HG03558 (cell line): ENCODE measurements at regions not wholly inside any gene's neighbourhood (a gene's known extent, or its start where the extent isn't known, plus 50 kb on each side); places are given as distances from the start of the nearest gene placed in this dataset.

ENCODE experiments used
- ATAC-seq: cut with Tn5 transposase; IDR thresholded peaks from one replicate; pipeline ENCODE4 v1.9.1; 2021; ENCODE audit warnings: moderate number of reproducible peaks; ENCODE audit not compliant: unreplicated experiment; ENCODE audit errors: extremely low read depth

DNA sequence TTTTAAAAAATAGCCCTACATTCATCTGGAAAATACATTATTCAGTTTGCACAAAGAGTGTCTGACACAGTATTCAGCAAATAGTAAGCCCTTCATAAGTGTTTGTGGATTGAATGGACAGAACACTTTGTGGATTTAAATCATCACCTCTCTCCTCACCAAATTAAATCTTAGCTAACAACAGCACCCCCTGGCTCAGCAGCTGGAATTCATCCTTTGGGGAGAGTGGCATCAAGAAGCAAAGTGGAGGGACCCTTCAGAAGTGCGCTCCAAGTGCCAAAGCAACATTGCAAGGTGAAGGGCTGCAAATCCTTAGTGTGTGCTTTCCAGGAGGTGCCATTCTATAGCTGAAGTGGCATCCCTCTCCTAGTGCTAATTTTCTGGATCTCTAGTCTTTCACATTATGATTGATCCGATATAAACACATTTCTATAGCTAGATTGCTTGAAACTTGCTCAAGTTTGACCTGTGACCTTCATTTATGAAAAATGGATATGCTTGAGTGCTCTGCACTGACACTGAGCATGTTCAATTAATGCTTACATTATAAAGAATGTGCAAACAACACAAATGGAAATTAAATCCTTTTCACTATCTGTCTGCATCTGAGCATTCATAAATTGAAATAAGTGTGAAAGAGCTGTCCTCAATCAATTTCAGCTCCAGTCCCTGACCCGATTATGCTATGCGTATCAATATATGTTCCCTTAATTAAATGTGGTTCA is 891.7 kb downstream of the C6orf118 start:
- ATAC-seq, result no peak

GRCh38 chr6:164415832-164416563 is 893.4 kb downstream of the C6orf118 start:
- no peak for ATAC-seq

GRCh38 chr6:164414695-164415094 is 894.7 kb downstream of the C6orf118 start:
- no peak for ATAC-seq

DNA sequence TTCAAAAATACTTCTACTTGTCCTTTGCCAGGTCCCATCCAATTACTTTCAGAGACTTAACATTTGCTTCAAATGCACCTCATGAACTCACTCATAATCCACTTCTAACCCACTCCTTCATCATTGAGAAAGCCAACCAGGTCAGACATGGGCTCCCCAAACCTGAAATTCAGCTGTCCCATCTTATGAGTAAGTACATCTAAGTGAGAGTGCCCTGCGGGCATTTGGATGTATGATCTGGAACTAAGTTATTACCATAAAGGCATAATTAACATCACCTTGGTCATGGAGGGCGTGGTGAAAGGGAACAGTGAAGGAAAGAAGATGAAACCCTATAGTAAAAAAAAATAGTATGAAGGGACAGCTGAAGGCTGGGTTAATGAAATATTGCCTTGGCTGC is 896.8 kb downstream of the C6orf118 start:
- no peak for ATAC-seq

- ATAC-seq, result no peak
Measured at GRCh38 chr6:164410017-164410416, 899.4 kb downstream of the C6orf118 start.

DNA sequence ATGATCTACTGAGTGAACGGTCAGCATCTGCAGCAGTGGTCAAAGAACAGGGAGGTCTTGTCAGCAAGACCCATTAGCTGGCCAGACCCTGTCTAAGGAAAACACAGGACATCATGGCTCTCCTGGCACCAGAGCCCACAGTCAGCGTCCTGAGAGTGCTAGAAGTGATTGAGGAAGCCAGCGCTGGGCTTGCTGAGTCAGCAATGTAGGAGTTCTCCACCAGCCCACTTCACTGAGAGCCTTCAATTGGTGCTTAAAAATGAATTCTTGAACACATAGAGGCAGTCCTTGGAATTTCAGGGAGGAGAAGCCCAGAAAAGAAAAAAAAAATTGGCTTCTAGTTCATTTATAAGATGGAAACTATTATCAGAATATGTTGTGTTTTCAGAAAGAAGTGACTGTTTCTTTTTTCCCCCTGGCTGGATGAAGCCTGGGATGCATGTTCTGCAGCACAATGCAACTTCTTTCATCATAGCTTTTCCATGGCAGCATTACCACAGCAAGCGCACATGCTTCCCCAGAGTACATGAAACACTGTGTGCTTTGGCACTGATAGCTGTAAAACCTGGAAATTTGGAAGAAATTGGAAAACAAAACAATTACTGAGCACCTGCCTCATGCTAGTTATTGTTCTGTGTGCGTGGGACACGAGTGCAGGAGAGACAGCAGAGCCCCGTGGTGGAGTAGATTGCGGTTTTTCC is 899.9 kb downstream of the C6orf118 start:
- no peak for ATAC-seq

- ATAC-seq, result no peak
Measured at GRCh38 chr6:164408868-164409267, 900.5 kb downstream of the C6orf118 start.

DNA sequence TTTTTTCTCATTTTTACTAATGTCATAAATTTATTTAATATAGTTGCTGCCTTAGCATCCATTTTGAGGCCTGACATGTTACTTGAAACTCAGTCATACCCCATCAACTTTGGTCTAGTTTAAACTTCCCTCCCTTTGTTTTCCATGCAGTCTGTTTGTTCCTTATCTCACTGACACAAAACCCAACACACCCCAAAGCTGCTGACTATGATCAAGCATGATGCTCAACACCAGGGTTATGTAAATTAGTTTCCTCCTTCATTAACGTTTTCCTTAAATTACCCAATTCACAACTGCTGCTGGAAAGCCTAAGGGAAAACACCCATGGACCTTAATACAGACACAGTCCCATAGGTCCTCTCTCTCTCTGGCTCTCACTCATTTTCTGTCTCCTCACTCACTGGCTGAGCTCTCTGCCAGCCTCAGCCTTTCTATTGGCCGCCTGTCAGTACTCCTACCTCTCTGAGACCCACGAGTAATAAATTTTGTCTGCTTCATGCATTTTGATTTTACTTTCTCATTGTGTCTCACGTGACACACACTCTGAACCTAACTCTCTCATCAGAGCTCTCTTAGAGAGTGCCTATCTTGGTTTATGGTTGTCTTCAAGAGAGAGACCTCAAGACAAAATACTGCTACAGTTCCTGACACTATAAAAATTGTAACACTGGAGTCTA is 904.5 kb downstream of the C6orf118 start:
- no peak for ATAC-seq

DNA sequence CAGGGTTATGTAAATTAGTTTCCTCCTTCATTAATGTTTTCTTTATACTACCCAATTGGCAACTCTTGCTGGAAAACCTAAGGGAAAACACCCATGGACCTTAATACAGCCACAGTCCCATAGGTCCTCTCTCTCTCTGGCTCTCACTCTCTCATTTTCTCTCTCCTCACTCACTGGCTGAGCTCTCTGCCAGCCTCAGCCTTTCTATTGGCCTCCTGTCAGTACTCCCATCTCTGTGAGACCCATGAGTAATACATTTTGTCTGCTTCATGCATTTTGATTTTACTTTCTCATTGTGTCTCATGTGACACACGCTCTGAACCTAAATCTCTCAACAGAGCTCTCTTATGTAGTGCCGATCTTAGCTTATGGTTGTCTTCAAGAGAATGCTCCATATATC is 907.5 kb downstream of the C6orf118 start:
- no peak for ATAC-seq

DNA sequence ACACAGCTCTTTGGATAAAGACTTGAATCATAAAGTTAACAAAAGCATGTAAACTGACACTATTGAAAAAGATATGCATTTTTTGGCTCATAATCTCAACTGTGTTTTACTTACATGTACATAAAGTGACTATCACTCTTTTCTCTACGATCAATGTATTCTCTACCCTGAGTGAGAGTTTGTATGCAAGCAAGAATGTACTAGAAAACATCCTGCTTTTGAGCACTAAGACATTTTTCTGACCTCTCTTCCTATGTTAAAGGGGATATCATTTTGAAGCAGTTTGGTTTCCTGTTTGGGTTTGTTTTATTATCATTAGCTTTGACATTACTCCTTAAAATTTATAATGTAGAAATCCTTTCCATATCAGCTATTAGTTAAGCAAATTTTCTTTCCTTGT is 910.8 kb downstream of the C6orf118 start:
- ATAC-seq, result no peak

DNA sequence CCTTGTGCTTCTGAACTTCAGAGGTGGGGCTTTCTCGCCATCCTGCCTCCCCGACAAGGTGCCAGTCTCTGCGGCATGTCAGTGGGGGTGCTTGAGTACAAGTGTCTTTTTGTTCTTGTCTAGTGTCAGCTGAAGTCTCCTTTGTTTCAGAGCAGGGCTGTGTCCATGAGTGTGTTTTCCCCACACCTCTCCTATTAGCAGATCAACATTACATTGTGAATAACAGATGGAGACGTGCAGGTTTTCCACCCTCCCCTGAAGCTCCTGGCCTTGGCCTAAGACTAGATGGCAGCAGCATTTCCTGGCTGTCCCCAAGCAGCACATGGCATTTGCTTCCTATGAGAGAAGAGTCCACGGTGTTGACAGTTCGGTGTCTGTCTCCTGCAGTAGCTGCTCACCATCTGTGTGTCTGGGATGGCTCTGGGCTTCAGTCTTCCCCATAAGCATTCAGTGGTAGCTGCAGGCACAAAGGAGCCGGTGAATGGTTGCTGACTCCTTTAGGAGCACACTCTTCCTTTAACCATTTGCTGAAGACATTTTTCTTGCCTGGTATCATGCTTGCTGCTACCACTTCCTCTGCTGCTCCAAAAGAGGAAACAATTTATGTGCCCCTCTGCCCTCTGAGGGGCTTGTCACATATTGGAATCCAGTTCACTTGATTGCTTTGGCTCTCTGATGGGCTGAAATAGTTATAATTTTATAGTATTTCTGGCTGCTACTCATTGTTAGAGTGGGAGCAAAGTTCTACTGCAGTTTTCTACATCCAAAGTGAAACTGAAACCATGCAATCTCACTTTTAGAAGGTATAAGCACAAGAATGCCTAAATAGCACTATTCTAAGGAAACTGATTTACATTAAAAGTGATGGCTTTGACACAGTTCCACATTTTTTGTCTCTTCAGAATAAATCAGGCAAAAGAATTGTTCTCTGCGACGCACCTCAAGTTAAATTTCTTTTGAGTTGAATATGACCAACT is 913.0 kb downstream of the C6orf118 start:
- ATAC-seq, result no peak

DNA sequence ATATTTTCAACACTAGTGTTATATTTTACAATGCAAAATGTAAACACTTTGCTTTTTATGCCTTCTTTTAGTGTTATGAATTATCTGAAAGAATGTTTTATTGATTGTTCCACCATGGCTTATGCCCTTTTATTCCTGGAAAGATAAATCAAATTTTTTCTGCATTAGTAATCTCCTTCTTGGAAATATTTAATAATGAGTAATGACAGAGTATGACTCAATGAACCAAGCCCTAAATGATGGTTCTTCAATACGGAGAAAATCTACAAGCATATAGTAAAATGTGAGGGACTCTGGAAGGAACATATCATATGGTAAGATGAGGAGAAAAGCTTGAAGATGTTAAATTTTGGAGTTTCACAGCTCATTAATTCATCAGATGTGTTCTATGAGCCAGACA is 929.6 kb downstream of the C6orf118 start:
- no peak for ATAC-seq

GRCh38 chr6:164378330-164378729 is 931.1 kb downstream of the C6orf118 start:
- ATAC-seq, result no peak

GRCh38 chr6:164377348-164377918 is 932.0 kb downstream of the C6orf118 start:
- ATAC-seq, result no peak

- ATAC-seq, result no peak
Measured at GRCh38 chr6:164370773-164371172, 938.6 kb downstream of the C6orf118 start.

- no peak for ATAC-seq
Measured at GRCh38 chr6:164359441-164359840, 944.9 kb downstream of the QKI start.

GRCh38 chr6:164359036-164359435 is 944.5 kb downstream of the QKI start:
- no peak for ATAC-seq

- no peak for ATAC-seq
Measured at GRCh38 chr6:164356814-164357213, 942.3 kb downstream of the QKI start.

DNA sequence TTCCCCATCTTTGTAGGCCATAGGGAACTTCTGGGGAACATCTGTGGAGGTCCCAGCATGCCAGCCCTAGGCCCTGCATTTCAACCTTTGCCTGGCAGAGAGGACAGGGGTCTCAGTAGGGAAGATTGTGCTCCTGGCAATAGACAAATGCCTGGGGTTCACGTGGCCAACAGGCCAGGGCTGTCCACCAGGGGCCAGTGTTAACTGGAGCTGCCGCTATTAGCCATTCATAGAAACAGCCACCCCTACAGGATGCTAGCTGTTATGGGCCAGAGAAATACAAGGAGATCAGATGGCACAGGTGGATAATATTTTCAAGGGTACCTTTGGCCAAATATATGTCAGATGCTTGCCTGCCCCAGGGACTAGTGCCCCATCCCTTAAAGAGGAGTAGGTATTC is 932.9 kb downstream of the QKI start:
- no peak for ATAC-seq
